IMR-90 (cell line): ENCODE measurements at regions not wholly inside any gene's neighbourhood (a gene's known extent, or its start where the extent isn't known, plus 50 kb on each side); places are given as distances from the start of the nearest gene placed in this dataset.

Experiments
- ATAC-seq: fragments of 200-7000 bp; cut with Tn5 transposase; 2 replicates; pipeline ENCODE4 v1.9.1; 2020; ENCODE audit warnings: low read depth, mild to moderate bottlenecking, moderate library complexity
- BruUV-seq: library from RNA; stranded (reverse); fragments of 400-500 nt; replicated peaks from 2 replicates; lab custom pipeline; 2021; lab: Mats Ljungman, UMichigan
- CTCF ChIA-PET: fragments of 300-600 bp; formaldehyde crosslinking; extraction: SDS; loops from one replicate; lab custom pipeline; 2021; ENCODE audit warnings: antibody characterized with exemption; lab: Yijun Ruan, JAX
- POLR2A ChIA-PET: fragments of 300-600 bp; sonication (Branson Sonifier 250); formaldehyde crosslinking; loops from one replicate; lab custom pipeline; 2022; ENCODE audit warnings: antibody characterized with exemption; ENCODE audit not compliant: unreplicated experiment; lab: Charles Lee
- DNase-seq: peaks from one replicate; pipeline ENCODE4 v3.0.0; 2013
- H2AFZ ChIP-seq: replicated peaks from 2 replicates; pipeline ENCODE3; 2013; ENCODE audit warnings: low read length, mild to moderate bottlenecking; ENCODE audit not compliant: poor library complexity
- H2AK5ac ChIP-seq: 2 replicates; pipeline ENCODE4 v1.6.1; 2013; ENCODE audit warnings: low read depth, low read length, inconsistent platforms
- H2AK9ac ChIP-seq: replicated peaks from 2 replicates; pipeline ENCODE3; 2013; ENCODE audit warnings: mild to moderate bottlenecking, low read depth, low read length, moderate library complexity; ENCODE audit not compliant: poor library complexity
- H2BK120ac ChIP-seq: 2 replicates; pipeline ENCODE4 v1.6.1; 2013; ENCODE audit warnings: low read depth, low read length, inconsistent platforms
- H2BK15ac ChIP-seq: 3 replicates; pipeline ENCODE4 v1.6.1; 2013; ENCODE audit warnings: low read depth, low read length, inconsistent platforms
- H2BK20ac ChIP-seq: 2 replicates; pipeline ENCODE4 v1.6.1; 2013; ENCODE audit warnings: low read depth, mild to moderate bottlenecking, inconsistent platforms, low read length, moderate library complexity
- H2BK5ac ChIP-seq: 2 replicates; pipeline ENCODE4 v1.6.1; 2013; ENCODE audit warnings: mild to moderate bottlenecking, low read depth, low read length, inconsistent platforms; ENCODE audit not compliant: poor library complexity, severe bottlenecking
- H3K14ac ChIP-seq: replicated peaks from 2 replicates; pipeline ENCODE4 v1.6.1; 2013; ENCODE audit warnings: low read depth, low read length, inconsistent platforms
- H3K18ac ChIP-seq: 2 replicates; pipeline ENCODE4 v1.6.1; 2013; ENCODE audit warnings: low read depth, low read length, control low read depth
- H3K23ac ChIP-seq: 2 replicates; pipeline ENCODE4 v1.6.1; 2013; ENCODE audit warnings: low read depth, low read length, inconsistent platforms
- H3K27ac ChIP-seq: 2 replicates; pipeline ENCODE4 v1.5.1; 2013; ENCODE audit warnings: mild to moderate bottlenecking, control low read depth, low read length; ENCODE audit not compliant: insufficient read depth
- H3K27me3 ChIP-seq: 2 replicates; pipeline ENCODE4 v1.6.1; 2013; ENCODE audit warnings: low read length; ENCODE audit not compliant: control insufficient read depth, insufficient read depth
- H3K36me3 ChIP-seq: 2 replicates; pipeline ENCODE4 v1.6.1; 2013; ENCODE audit warnings: low read length, mixed read lengths; ENCODE audit not compliant: control insufficient read depth, insufficient read depth
- H3K4ac ChIP-seq: 2 replicates; pipeline ENCODE4 v1.6.1; 2013; ENCODE audit warnings: low read depth, low read length, inconsistent platforms
- H3K4me1 ChIP-seq: 2 replicates; pipeline ENCODE4 v1.6.1; 2013; ENCODE audit warnings: low read length, mixed read lengths; ENCODE audit not compliant: control insufficient read depth, insufficient read depth
- H3K4me2 ChIP-seq: 2 replicates; pipeline ENCODE4 v1.6.1; 2013; ENCODE audit warnings: low read depth, mild to moderate bottlenecking, control low read depth, low read length, moderate library complexity
- H3K4me3 ChIP-seq: 2 replicates; pipeline ENCODE4 v1.5.1; 2013; ENCODE audit warnings: low read depth, mild to moderate bottlenecking, control low read depth, low read length, moderate library complexity; ENCODE audit not compliant: insufficient read depth
- H3K56ac ChIP-seq: 2 replicates; pipeline ENCODE4 v1.6.1; 2013; ENCODE audit warnings: low read length, inconsistent platforms; ENCODE audit not compliant: insufficient read depth; ENCODE audit errors: extremely low read depth
- H3K79me1 ChIP-seq, 2 experiments: 2 replicates each; pipeline ENCODE4 v1.6.1; 2013; ENCODE audit warnings: low read length in 2 of 2, inconsistent platforms in 1 of 2, low read depth in 1 of 2
- H3K9ac ChIP-seq: 2 replicates; pipeline ENCODE4 v1.6.1; 2013; ENCODE audit warnings: low read depth, low read length, control low read depth
- H3K9me1 ChIP-seq: 2 replicates; pipeline ENCODE4 v1.6.1; 2013; ENCODE audit warnings: low read length, inconsistent platforms; ENCODE audit not compliant: insufficient read depth
- H3K9me3 ChIP-seq: 2 replicates; pipeline ENCODE4 v1.6.1; 2013; ENCODE audit warnings: low read length; ENCODE audit not compliant: control insufficient read depth, insufficient read depth
- H4K20me1 ChIP-seq: 2 replicates; pipeline ENCODE4 v1.6.1; 2013; ENCODE audit warnings: low read length, inconsistent platforms; ENCODE audit not compliant: insufficient read depth
- H4K5ac ChIP-seq: 2 replicates; pipeline ENCODE4 v1.6.1; 2013; ENCODE audit warnings: mild to moderate bottlenecking, low read depth, low read length, control low read depth
- H4K8ac ChIP-seq, 2 experiments: 2 replicates each; pipeline ENCODE4 v1.6.1; 2013; ENCODE audit warnings: low read depth in 2 of 2, low read length in 2 of 2, control low read depth in 1 of 2, inconsistent platforms in 1 of 2
- H4K91ac ChIP-seq: 2 replicates; pipeline ENCODE4 v1.6.1; 2013; ENCODE audit warnings: low read depth, low read length, inconsistent platforms; ENCODE audit not compliant: insufficient read depth
- BHLHE40 ChIP-seq: fragments of 150-350 bp; IDR thresholded peaks from 2 replicates; pipeline ENCODE4 v1.6.1; 2016; ENCODE audit warnings: mild to moderate bottlenecking, low read depth, low read length
- CHD1 ChIP-seq: IDR thresholded peaks from 2 replicates; pipeline ENCODE4 v1.6.1; 2012; ENCODE audit warnings: low read depth, low read length, improper control_type of control experiment
- FOS ChIP-seq: fragments of 150-350 bp; IDR thresholded peaks from 2 replicates; pipeline ENCODE4 v1.6.1; 2016; ENCODE audit warnings: low read depth, low read length
- MAFK ChIP-seq: IDR thresholded peaks from 2 replicates; pipeline ENCODE4 v1.6.1; 2012; ENCODE audit warnings: low read depth, low read length, improper control_type of control experiment
- MAZ ChIP-seq: IDR thresholded peaks from 2 replicates; pipeline ENCODE4 v1.6.1; 2012; ENCODE audit warnings: low read depth, mild to moderate bottlenecking, low read length, improper control_type of control experiment, moderate library complexity, borderline replicate concordance
- MXI1 ChIP-seq: IDR thresholded peaks from 2 replicates; pipeline ENCODE4 v1.6.1; 2012; ENCODE audit warnings: low read depth, mild to moderate bottlenecking, low read length, moderate library complexity, borderline replicate concordance
- NFE2L2 ChIP-seq: fragments of 150-350 bp; IDR thresholded peaks from 2 replicates; pipeline ENCODE4 v1.6.1; 2016; ENCODE audit warnings: low read depth, mild to moderate bottlenecking, low read length
- RAD21 ChIP-seq: IDR thresholded peaks from 2 replicates; pipeline ENCODE4 v1.6.1; 2012; ENCODE audit warnings: low read length, improper control_type of control experiment
- RCOR1 ChIP-seq: IDR thresholded peaks from 2 replicates; pipeline ENCODE4 v1.6.1; 2012; ENCODE audit warnings: mild to moderate bottlenecking, low read length, improper control_type of control experiment; ENCODE audit not compliant: insufficient replicate concordance
- RFX5 ChIP-seq: IDR thresholded peaks from 2 replicates; pipeline ENCODE4 v1.8.0; 2012; ENCODE audit warnings: low read depth, mild to moderate bottlenecking, low read length, moderate library complexity
- SMC3 ChIP-seq: fragments of 150-350 bp; IDR thresholded peaks from 2 replicates; pipeline ENCODE4 v1.6.1; 2016; ENCODE audit warnings: low read depth, mild to moderate bottlenecking, antibody characterized with exemption, low read length, moderate library complexity
- USF2 ChIP-seq: fragments of 150-350 bp; IDR thresholded peaks from 2 replicates; pipeline ENCODE4 v1.6.1; 2017; ENCODE audit warnings: mild to moderate bottlenecking, antibody characterized with exemption, low read length, low read depth
- WGBS, 2 experiments: methylation state at CpG; one replicate each; pipeline versions ENCODE4 v1.1.5 to v1.1.7; 2013; ENCODE audit warnings: missing lambda C conversion rate in 2 of 2; ENCODE audit not compliant: insufficient read length in 1 of 2; ENCODE audit errors: extremely low coverage in 2 of 2; 5-methylcytosine and 5-hydroxymethylcytosine counted together
- dilution Hi-C: fragments of 300-500 bp; cut with HindIII; formaldehyde crosslinking; loops from one replicate; pipeline ENCODE4 v1.14.3; 2018; ENCODE audit warnings: low sequenced_read_pairs; ENCODE audit not compliant: unreplicated experiment
- in situ Hi-C: fragments of 300-500 bp; cut with MboI; formaldehyde crosslinking; loops from 3 replicates; pipeline ENCODE4 v1.14.3; 2019; ENCODE audit warnings: low sequenced_read_pairs, inconsistent platforms, mixed read lengths
- intact Hi-C: fragments of 100-400 bp; cut with micrococcal nuclease; formaldehyde crosslinking; loops from 2 replicates; pipeline ENCODE4 v1.10.0; 2022

GRCh38 chr4:77269505-77269904 lies 112.5 kb downstream of the CCNG2 start:
- H2BK15ac ChIP-seq = no peak overlapping the region
- H4K91ac ChIP-seq = no peak overlapping the region
- H3K23ac ChIP-seq = no peak overlapping the region
- no peak overlapping the region for H2AK9ac ChIP-seq
- H2BK5ac ChIP-seq = no peak overlapping the region
- intact Hi-C loops = no loop called here
- H2AFZ ChIP-seq = no peak overlapping the region
- H3K56ac ChIP-seq = no peak overlapping the region
- H2AK5ac ChIP-seq = no peak overlapping the region
- no peaks in the 10 kb centered on the region for H3K27me3 ChIP-seq
- no peaks in the 10 kb centered on the region for H3K4me1 ChIP-seq
- H3K4me3 ChIP-seq = no peak overlapping the region
- ChIA-PET CTCF (no interaction called here), POLR2A (no interaction called here)
- H2BK20ac ChIP-seq = no peak overlapping the region
- H4K5ac ChIP-seq = no peak overlapping the region
- no peaks in the 10 kb centered on the region for H3K79me1 ChIP-seq
- no peak for DNase-seq
- H3K36me3 ChIP-seq = no peaks in the 10 kb centered on the region
- no peaks in the 10 kb centered on the region; the same call in 1 of the 2 replicates for H3K9me1 ChIP-seq
- no peak overlapping the region for H4K8ac ChIP-seq
- in situ Hi-C loops = no loop called here
- TF ChIP-seq RCOR1 = no peak
- no peak for TF ChIP-seq SMC3
- no peak for TF ChIP-seq RFX5
- TF ChIP-seq NFE2L2 = no peak
- no peak for TF ChIP-seq RAD21
- no peak for TF ChIP-seq MAFK
- no peak for TF ChIP-seq MXI1
- TF ChIP-seq FOS = no peak
- TF ChIP-seq BHLHE40 = no peak
- no peak for TF ChIP-seq USF2
- TF ChIP-seq CHD1 = no peak
- no peak for TF ChIP-seq MAZ
- no peak overlapping the region for H3K14ac ChIP-seq
- ATAC-seq = no peak
- no CpG with 5 or more reads among the region's 1 CpG for WGBS, 2 experiments
- no peak overlapping the region for H3K4ac ChIP-seq
- H4K20me1 ChIP-seq = no peaks in the 10 kb centered on the region
- BruUV-seq = no TSS peak
- dilution Hi-C loops = no loop called here
- H2BK120ac ChIP-seq = no peak overlapping the region
- H3K4me2 ChIP-seq = no peak overlapping the region
- H3K9me3 ChIP-seq = no peaks in the 10 kb centered on the region
- no peak overlapping the region for H3K27ac ChIP-seq
- H3K18ac ChIP-seq = no peak overlapping the region
- H3K9ac ChIP-seq = no peak overlapping the region
